C4-2B (cell line): ENCODE measurements at regions not wholly inside any gene's neighbourhood (a gene's known extent, or its start where the extent isn't known, plus 50 kb on each side); places are given as distances from the start of the nearest gene placed in this dataset.

Experiments used
- H3K27ac ChIP-seq: fragments of 450-650 bp; 2 replicates; pipeline ENCODE4 v1.5.1; 2017
- ZFX ChIP-seq: fragments of 450-650 bp; IDR thresholded peaks from 2 replicates; pipeline ENCODE4 v1.6.1; 2017
- TF ChIP-seq, protein P1 (sequence below): fragments of 450-650 bp; conservative IDR thresholded peaks from 2 replicates; pipeline ENCODE4 v1.5.1; 2017; ENCODE audit warnings: mild to moderate bottlenecking

DNA sequence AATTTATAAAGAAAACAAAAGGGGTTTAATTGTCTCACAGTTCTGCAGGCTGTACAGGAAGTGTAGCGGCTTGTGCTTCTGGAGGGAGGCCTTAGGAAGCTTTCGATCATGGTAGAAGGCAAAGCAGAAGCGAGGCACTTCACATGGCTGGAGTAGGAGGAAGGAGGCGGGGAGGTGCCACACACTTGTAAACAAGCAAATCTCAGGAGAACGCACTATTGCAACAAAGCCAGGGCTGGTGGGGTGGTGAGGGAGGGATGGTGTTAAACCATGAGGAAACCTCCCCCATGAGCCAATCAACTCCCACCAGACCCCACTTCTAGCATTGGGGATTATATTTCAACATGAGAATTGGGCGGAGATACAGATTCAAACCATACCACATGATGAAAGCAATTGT lies 1116.3 kb downstream of the FAT4 start:
- TF ChIP-seq, protein P1, sequence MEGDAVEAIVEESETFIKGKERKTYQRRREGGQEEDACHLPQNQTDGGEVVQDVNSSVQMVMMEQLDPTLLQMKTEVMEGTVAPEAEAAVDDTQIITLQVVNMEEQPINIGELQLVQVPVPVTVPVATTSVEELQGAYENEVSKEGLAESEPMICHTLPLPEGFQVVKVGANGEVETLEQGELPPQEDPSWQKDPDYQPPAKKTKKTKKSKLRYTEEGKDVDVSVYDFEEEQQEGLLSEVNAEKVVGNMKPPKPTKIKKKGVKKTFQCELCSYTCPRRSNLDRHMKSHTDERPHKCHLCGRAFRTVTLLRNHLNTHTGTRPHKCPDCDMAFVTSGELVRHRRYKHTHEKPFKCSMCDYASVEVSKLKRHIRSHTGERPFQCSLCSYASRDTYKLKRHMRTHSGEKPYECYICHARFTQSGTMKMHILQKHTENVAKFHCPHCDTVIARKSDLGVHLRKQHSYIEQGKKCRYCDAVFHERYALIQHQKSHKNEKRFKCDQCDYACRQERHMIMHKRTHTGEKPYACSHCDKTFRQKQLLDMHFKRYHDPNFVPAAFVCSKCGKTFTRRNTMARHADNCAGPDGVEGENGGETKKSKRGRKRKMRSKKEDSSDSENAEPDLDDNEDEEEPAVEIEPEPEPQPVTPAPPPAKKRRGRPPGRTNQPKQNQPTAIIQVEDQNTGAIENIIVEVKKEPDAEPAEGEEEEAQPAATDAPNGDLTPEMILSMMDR = no peak
- no peak for TF ChIP-seq ZFX
- no peak overlapping the region for H3K27ac ChIP-seq

DNA sequence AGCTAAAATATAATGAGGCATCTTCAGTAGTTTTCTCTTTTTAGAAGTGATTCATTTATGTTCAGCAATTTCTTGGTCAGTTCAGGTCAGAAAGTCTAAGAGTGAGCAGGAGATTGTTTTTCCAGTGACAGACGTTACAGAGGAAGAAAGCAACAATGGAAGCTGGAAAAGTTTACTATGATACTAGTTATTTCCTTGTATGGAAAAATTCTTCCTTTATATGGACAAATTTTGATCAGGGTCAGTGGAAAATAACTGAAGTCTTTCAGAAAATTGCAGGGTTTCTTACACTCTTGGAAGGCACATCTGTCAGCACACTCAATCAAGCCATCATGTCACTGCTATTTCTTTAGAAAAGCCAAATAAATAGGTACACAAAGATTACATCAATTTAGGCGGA lies 1120.7 kb downstream of the FAT4 start:
- no peak overlapping the region for H3K27ac ChIP-seq
- no peak for TF ChIP-seq ZFX
- TF ChIP-seq, protein P1 = no peak

DNA sequence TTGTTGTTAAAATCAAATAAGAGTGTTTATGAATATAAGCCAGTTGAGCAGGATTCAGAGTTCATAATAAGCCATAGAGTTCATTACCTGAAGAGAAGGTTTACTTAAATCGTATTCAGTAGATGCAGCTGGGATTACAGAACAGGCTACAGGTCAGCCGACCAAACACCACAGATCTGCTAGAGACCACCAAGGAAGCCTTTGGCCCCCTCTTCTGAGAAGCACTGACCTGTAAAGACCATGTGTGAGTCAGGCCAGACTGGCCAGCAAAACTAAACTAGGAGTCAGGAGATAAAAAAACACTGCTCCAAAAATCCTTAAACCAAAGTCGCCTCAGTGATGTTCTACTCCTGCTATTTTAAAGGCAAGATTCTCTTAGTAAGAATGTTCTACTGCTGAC lies 1125.5 kb downstream of the FAT4 start:
- no peak overlapping the region for H3K27ac ChIP-seq
- TF ChIP-seq, protein P1 = no peak
- TF ChIP-seq ZFX = no peak

DNA sequence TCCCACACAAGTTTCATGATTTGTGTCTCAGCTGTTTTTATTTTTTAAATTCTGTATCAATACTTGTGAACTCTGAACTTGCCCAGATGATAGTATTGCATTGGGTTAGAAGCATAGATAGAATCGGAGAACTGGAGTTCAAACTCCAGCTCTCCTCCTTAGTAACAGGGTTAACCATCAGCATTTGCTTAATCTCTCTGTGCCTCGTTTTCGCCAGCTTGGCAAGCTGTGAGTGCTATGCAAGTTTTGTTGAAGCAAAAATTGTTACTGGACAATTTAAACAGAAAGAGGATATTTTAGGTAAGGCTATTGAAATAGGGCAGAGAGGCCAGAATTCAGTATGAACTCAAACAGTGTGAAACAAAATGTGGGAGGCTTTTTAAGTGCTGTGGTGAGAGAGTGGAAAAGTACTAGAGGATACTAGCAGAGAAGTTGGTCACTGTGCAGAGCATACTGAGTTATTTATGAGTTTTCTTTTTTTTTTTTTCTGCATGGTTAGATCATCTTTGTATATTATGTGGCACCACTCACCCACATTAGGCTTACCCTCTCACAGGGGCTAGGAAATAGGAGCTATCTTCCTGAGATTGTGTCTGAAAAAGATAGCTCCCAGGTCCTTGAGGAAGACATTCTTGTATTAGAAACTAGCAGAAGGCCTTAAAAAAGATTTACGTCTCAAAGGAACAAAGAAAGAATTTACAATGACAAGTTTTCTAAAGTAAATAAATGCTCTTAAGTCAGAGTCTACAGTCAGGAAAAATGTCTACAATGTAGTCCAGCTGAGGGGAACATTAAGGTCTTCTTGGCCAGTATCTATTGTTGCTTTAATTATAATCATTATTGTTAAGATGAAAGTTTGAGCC lies 1126.6 kb downstream of the FAT4 start:
- H3K27ac ChIP-seq = no peak overlapping the region
- TF ChIP-seq ZFX = no peak
- TF ChIP-seq, protein P1 = no peak

DNA sequence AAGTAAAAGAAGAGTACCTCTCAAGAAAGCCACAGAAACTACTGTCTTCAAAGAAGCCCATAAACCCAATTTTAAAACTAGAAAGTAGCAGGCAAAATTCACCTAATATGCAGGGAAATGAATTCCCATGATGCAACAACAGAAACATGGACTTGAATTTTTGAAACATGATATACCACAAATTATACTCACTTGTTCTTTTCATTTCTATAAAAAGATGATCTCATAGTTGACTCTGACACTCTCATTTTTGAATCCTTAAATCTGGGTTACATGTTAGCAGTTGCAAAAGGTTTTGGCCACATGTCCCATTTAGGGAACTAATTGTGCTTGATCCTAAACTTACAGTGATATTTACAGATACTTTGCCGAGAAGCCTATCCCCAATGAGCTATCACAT lies 1130.8 kb downstream of the FAT4 start:
- TF ChIP-seq, protein P1 = no peak
- TF ChIP-seq ZFX = no peak
- no peak overlapping the region for H3K27ac ChIP-seq

DNA sequence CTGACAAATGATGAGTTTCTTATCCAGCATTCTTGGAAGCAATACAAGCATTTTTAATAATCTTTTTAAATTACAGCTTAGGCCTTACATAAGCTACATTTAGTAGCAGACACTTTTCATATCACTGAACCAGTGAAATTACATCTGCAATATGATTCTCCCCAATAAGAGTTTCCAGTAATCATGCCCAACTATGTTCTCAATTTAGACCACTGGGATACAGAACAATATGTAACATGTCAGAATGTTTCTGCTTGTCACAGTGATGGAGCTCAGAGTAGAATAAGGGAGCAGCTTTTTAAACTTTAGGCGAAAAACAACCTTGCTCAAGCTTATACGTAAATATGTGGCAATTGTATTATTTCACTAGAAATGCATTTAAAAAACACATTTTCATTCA lies 1132.2 kb downstream of the FAT4 start:
- no peak overlapping the region for H3K27ac ChIP-seq
- TF ChIP-seq ZFX = no peak
- TF ChIP-seq, protein P1 = no peak

DNA sequence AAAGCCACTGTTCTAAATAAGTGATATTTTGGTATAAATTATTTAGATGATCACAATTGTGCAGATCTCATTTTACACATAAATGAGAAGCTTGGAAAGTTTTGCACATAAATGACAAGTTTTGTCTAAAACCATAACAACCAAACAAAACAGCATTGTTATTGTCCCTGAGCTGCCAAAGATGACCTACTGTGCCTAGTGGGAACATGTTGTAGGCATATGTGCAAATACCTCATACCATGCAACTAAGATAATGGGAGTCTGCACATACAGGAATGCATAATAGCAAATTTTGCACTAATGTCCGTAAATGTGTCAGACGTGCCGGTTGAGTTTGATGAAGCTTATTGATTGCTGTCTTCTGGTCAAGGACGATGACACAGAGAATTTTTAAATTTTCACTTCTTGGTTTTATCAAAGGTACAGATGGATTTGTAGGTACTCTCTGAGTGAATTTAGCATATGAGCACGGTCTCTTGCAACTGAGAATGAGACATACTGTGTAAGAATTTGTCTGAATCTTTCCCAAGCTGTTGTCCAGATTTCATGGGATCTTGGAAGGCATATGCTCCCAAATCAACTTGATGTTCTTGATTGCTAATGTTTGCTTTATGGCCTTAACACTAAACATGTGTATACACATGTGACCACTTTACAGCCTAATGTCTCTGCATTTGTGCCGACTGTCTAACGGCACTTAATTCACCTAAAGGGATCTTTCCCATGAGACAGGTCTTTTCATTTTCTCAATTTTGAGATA lies 1133.5 kb downstream of the FAT4 start:
- H3K27ac ChIP-seq = no peak overlapping the region
- TF ChIP-seq, protein P1 = no peak
- no peak for TF ChIP-seq ZFX
